ENCODE measurements at regions not wholly inside any gene's neighbourhood (a gene's known extent, or its start where the extent isn't known, plus 50 kb on each side); places are given as distances from the start of the nearest gene placed in this dataset.
A peak's percentile ranks its signal among the peaks of the same experiment; 100 is the strongest.
"Not testable (repeated sequence)": the region's sequence is repeated elsewhere in the genome, so short reads cannot be mapped to it uniquely, and the experiment has no call there.

DNA sequence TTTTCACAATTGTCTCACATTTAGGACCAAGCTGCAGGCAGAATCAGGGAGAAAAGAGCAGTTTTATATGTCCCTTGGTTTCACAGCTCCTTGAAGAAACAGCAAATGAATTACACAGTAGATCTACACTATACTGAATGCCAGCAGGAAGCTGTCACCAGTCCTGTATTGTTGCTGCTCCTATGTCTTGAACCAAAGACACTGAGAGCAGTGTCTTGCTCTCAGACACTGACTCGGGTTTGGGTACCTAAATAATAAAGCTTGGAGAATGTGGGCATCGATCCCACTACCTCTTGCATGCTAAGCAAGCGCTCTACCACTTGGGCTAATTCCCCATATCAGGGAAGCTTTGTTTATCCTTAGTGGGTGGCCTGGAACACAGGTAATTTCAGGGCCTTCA lies 552.7 kb downstream of the PRIM2 start:
- not testable (repeated sequence) for DNase-seq

DNA sequence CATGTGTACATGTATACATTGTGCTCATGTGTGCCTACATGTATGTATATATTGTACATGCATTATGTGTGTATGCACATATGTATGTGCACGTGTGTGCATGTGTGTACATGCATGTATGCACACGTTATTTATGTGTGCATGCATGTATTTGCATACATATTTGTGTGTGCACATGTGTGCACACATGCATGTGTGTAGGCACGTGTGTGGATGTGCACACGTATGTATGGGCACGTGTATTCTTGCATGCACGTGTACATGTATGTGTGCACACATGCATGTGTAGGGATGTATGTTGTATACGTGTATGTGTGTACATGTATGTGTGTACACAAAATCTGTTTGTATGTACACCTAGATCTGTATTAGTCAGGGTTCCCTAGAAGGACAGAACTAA lies 556.0 kb downstream of the PRIM2 start:
- DNase-seq = not testable (repeated sequence)

DNA sequence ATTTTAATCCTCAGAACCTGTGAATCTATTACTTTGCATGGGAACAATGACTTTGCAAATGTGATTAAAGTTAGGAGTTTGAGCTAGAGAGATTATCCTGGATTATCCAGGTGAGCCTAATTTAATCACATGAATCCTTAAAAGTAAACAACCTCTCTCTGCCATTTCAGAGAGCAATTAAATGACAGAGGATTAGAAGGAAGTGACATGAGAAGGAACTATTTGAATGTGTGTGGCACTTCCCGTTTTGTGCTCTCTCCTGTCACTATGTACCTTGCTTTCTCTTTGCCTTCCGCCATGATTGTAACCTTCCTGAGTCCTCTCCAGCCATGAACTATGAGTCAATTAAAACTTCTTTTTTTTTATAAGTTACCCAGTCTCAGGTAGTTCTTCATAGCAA lies 559.2 kb downstream of the PRIM2 start:
- not testable (repeated sequence) for DNase-seq

- not testable (repeated sequence) for DNase-seq
Observed at GRCh38 chr6:57877729-57878128, 560.3 kb downstream of the PRIM2 start.

- DNase-seq = not testable (repeated sequence)
Observed at GRCh38 chr6:57878792-57879191, 561.4 kb downstream of the PRIM2 start.

- not testable (repeated sequence) for DNase-seq
Observed at GRCh38 chr6:57898850-57899249, 581.4 kb downstream of the PRIM2 start.

GRCh38 chr6:57900687-57901399 lies 583.4 kb downstream of the PRIM2 start:
- not testable (repeated sequence) for DNase-seq

DNA sequence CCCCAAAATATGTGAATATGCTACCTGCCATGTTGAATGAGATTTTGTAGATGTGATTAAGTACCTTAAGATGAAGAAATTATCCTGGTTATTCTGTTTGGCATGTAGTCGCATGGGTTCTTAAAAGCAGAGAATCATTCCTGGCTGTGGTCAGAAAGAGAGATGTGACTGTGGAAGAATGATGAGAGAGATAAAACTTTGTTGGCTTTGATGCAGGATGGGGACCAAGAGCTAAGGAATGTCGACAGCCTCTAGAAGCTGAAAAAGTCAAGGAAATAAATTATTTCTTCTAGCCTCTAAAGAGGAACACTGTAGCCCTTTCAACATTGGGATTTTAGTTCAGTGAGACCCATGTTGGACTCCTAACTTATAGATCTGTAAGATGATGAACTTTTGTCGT lies 584.0 kb downstream of the PRIM2 start:
- not testable (repeated sequence) for DNase-seq

DNA sequence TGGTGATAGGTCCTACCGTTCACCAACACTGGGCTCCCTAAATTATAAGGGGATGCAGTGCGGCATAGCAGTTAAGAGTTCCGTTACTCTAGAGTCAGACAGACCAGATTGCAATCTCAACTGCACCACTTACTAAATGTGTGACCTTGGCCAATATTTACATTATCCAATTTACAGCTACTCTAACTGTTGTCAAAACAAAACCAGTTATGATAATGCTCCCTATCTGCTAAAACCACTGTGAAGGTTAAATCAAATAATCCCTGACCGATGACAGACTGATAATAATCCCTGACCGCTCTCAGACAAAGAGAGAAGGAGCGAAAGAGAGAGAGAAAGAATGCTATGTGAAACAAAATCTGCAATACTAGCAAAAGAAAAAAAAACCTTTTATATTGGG lies 586.9 kb downstream of the PRIM2 start:
- DNase-seq = peak; percentile 1

DNA sequence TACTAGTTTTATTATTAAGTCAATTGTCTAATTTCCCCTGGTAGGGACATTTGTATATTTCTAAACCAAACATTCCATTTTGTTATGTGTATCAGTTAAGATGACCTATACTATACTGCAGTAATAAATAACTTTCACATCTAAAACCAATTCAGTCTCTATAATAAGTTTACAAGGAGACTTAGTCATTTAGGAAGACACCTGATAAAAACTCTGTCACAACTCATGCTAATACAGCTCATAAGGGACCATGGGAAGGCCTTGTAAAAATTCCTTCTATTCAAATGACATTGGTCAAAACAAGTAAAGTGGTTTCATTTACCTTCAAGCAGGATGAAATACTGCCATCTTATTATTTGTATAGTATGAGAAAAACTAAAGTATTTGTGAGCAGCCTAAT lies 597.9 kb downstream of the PRIM2 start:
- not testable (repeated sequence) for DNase-seq

DNA sequence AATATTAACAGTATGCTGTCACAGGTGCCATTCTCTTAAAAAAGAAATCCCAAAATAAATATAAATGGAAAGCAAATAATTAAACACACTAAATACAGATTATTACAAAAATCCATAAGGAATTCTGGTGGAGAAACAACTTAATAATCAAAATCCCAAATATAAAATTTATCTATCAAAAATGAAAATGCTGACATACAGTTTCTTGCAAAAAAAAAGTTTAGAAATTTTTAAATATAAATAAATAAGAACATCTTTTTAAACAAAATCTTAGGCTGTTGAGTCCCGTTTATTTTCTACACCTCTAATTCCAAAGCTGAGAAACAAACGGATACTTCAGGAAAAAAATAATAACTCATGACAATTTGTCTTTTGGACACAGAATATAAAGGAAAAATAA lies 625.5 kb downstream of the PRIM2 start:
- DNase-seq = not testable (repeated sequence)

DNA sequence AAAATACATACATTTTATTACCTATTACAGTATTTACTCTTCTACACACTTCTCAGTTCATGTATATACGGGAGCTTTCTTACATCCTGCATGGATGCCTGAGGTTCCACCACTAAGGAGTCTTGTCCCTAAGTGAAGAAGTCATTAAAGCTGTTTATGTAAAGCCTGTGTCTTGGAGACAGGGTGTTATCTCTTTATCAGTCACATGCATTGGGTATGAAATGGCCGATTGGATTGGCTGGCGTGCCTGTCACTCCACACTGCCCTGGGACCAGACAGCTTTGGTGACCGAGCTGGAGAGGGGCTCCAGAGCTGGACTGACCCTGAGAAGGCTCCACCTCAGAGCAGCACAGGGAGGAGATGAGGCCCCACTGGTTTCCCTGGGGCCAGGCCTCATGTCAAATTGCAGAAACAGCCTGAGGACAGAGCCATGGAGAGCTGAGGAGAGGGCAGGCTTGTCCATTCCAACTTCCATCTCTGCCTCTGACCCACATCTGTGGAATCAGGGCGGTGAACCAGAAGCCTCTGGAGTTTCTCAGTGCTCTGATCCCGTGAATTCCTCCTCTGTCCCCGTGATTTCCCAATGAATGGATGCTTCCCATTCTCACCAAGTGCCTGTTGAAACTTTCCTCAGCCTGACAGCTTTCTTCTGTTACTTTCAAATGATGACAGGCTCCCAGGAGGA lies 628.8 kb downstream of the PRIM2 start:
- not testable (repeated sequence) for DNase-seq

GRCh38 chr6:57946769-57947091 lies 629.3 kb downstream of the PRIM2 start:
- not testable (repeated sequence) for DNase-seq

- DNase-seq = not testable (repeated sequence)
Observed at GRCh38 chr6:57948481-57948880, 631.1 kb downstream of the PRIM2 start.

DNA sequence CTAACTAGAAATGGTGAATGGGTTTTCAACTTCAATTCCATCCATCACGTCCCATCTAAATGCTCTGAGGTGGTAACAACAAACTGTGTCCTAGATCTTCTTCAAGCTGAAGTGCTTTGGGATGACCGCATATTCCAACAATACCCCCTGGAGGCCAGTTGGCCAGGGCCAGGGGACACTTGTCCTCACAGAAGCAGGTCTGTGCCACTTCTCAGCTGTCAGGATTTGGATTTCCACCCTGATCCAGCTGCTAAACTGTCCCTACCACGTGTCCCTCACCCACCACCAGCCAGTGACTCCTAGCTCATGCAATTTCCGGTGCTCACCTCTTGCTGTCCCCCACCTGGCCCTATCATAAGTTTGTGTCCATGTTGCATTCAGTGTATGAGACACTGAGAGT lies 633.0 kb downstream of the PRIM2 start:
- not testable (repeated sequence) for DNase-seq

DNA sequence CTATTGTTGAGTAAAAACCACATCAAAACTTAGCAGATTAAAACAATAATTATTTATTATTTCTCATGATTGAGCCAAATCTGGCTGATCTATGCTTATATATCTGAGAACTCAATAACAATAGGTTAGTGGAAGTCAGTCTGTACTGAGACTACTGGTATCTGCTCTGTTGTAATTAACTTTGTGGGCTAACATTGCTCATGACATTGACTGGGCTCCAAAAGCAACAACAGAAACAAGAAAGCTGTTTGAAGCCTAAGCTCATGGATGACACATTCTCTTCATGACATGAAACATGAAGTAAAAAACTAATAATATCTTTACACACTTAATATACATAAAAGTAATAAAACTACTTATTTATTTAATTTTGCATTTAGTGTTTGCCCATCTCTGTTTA lies 649.3 kb downstream of the PRIM2 start:
- not testable (repeated sequence) for DNase-seq

DNA sequence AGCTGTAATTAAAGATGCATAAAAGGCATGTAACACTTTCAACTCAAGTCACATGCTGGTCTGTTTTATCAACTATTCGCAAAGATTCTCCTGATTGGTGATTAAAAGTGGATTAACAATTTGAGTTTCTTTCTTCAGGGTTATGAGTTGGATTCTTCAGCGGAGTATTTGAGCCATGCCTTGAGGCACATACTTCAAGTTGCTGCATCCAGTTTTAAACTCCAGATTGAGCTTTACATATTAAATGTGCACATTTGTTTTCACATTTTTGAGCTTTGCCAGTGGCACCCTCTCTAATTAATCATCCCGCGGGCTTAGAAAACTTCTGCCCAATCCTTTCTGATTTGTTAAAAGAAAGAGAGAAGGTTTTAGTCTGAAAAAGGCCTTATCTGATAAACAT lies 654.5 kb downstream of the PRIM2 start:
- DNase-seq = not testable (repeated sequence)

DNA sequence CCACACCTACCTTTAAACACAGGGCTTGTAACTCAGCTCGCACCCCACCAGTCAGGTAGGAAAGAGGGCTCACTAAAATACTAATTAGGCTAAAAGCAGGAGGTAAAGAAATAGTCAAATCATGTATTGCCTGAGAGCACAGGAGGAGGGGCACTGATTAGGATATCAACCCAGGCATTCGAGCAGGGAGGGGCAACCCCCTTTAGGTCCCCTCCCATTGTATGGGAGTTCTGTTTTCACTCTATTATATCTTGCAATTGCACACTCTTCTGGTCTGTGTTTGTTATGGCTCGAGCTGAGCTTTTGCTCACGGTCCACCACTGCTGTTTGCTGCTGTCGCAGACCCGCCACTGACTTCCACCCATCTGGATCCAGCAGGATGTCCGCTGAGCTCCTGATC lies 657.2 kb downstream of the PRIM2 start:
- DNase-seq = no peak

DNA sequence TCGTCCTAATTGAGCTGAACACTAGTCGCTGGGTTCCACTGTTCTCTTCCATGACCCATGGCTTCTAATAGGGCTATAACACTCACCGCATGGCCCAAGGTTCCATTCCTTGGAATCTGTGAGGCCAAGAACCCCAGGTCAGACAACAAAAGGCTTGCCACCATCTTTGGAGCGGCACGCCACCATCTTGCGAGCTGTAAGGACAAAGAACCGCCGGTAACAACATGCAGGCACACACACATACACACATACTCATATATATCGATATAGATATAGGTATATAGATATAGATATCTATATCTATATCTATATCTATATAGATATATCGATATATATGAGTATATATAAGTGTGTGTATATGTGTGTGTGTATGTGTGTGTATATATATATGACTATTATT lies 657.7 kb downstream of the PRIM2 start:
- not testable (repeated sequence) for DNase-seq

DNA sequence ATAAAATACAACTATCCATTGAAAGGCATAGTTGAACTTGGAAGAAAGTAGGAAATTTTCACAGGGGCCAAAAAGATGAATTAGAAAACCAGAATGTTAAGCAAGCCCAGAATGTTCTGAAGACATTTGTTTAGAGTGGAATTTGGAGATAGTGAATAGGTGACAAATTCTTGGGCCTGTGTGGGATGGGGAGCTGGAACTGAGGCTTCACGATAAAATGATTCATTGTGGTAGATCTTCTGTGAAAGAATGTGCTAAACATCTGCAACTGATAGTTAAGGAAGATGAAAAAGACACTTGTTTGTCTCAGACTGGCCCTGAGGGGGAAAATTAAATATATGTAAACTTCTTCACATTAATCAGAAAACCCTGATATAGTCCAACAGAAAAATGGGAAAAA lies 658.9 kb downstream of the PRIM2 start:
- not testable (repeated sequence) for DNase-seq

- DNase-seq = not testable (repeated sequence)
Observed at GRCh38 chr6:57983603-57984002, 666.2 kb downstream of the PRIM2 start.

DNA sequence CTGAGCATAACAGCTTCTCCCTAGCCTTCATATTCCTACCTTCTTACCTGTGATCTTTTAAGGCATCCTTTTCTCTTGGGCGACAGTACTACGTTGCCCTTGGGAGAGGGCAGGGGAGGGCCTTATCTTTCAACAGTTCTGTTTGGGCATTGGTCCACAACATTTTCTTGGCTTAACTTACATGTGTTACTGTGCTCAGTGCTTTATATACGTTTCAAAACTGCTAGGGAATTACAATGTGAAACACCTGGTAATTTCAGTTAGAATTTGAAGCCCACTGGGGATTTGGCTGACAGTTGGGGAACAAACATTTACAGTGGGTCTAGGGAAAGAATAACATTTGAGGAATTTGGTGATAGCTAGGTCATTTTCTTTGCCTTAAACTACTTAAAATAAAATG lies 667.1 kb downstream of the PRIM2 start:
- not testable (repeated sequence) for DNase-seq

DNA sequence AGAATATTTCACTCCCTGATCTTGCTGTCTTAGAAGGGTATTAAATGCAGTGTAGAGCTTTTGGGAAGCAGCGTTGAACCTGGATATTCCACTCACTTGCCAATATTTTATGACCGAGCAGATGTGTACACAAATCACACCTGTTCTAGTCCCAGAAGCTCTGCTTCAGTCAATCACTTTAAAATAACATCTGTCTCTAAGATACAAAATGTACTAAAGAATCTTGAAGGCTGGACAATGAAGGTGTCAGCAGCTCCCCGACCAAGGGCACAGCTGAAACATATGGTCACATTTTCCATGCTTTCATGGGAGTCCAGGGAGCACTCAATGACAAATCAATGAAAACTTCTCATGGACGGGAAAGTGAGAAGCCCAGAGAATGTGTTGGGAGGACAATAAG lies 668.3 kb downstream of the PRIM2 start:
- not testable (repeated sequence) for DNase-seq

- DNase-seq = not testable (repeated sequence)
Observed at GRCh38 chr6:57986584-57986983, 669.2 kb downstream of the PRIM2 start.

Data from retina (tissue), 1 donor.